Smooth muscle cell (in vitro differentiated cells): ENCODE measurements at regions not wholly inside any gene's neighbourhood (a gene's known extent, or its start where the extent isn't known, plus 50 kb on each side); places are given as distances from the start of the nearest gene placed in this dataset.

Experiments used
- DNase-seq: peaks from one replicate; lab custom pipeline; 2025; ENCODE audit not compliant: unreplicated experiment; lab: John Stamatoyannopoulos, UW
- H2AFZ ChIP-seq: fragments of 200-600 bp; sonication (generic); 2 replicates; pipeline ENCODE4 v1.6.0; 2016; ENCODE audit warnings: antibody characterized with exemption, low read depth, mild to moderate bottlenecking
- H3F3A ChIP-seq: fragments of 200-600 bp; sonication (generic); 2 replicates; pipeline ENCODE4 v1.6.0; 2017; ENCODE audit warnings: antibody characterized with exemption, low read depth
- H3K27ac ChIP-seq: fragments of 200-600 bp; sonication (generic); 2 replicates; pipeline ENCODE4 v1.5.1; 2016; ENCODE audit warnings: low read depth, mild to moderate bottlenecking
- H3K27me3 ChIP-seq: fragments of 200-600 bp; sonication (generic); 2 replicates; pipeline ENCODE4 v1.6.1; 2016; ENCODE audit warnings: low read depth, mild to moderate bottlenecking
- H3K36me3 ChIP-seq: fragments of 200-600 bp; sonication (generic); 2 replicates; pipeline ENCODE4 v1.5.1; 2016; ENCODE audit warnings: low read depth
- H3K4me1 ChIP-seq: fragments of 200-600 bp; sonication (generic); 2 replicates; pipeline ENCODE4 v1.5.1; 2016; ENCODE audit warnings: low read depth
- H3K4me2 ChIP-seq: fragments of 200-600 bp; sonication (generic); 2 replicates; pipeline ENCODE4 v1.6.0; 2016; ENCODE audit warnings: mild to moderate bottlenecking
- H3K4me3 ChIP-seq: fragments of 200-600 bp; sonication (generic); 2 replicates; pipeline ENCODE4 v1.5.1; 2016; ENCODE audit warnings: mild to moderate bottlenecking
- H3K79me2 ChIP-seq: fragments of 200-600 bp; sonication (generic); 2 replicates; pipeline ENCODE4 v1.6.0; 2016; ENCODE audit warnings: low read depth, mild to moderate bottlenecking
- H3K9ac ChIP-seq: fragments of 200-600 bp; sonication (generic); 2 replicates; pipeline ENCODE4 v1.6.0; 2016; ENCODE audit warnings: low read depth
- H3K9me3 ChIP-seq: fragments of 200-600 bp; sonication (generic); replicated peaks from 2 replicates; pipeline ENCODE4 v1.5.1; 2016; ENCODE audit warnings: low read depth
- H4K20me1 ChIP-seq: fragments of 200-600 bp; sonication (generic); 2 replicates; pipeline ENCODE4 v1.6.0; 2016; ENCODE audit warnings: low read depth
- CTCF ChIP-seq: fragments of 200-600 bp; sonication (generic); IDR thresholded peaks from 2 replicates; pipeline ENCODE4 v1.5.1; 2017; ENCODE audit warnings: borderline replicate concordance, mild to moderate bottlenecking, antibody characterized with exemption; ENCODE audit not compliant: insufficient read depth, poor library complexity, severe bottlenecking
- WGBS: methylation state at CpG from one replicate; pipeline ENCODE4 v1.1.7; 2016; ENCODE audit warnings: low lambda C conversion rate; 5-methylcytosine and 5-hydroxymethylcytosine counted together

GRCh38 chr10:89153971-89154370 is 53.1 kb downstream of the CH25H start:
- no peak for TF ChIP-seq CTCF
- 88% methylated on average over 1 of the region's 1 CpG for WGBS
- Histone ChIP-seq H3K4me2 (no peak overlapping the region), H3K4me1 (no peaks in the 10 kb centered on the region), H3K36me3 (no peaks in the 10 kb centered on the region), H3K27me3 (peaks cover 20% of the 10 kb centered on the region), H3K4me3 (no peak overlapping the region), H3K27ac (no peak overlapping the region), H3K9ac (no peak overlapping the region), H4K20me1 (no peaks in the 10 kb centered on the region), H3K79me2 (no peaks in the 10 kb centered on the region), H2AFZ (no peak overlapping the region), H3F3A (no peaks in the 10 kb centered on the region), H3K9me3 (no peaks in the 10 kb centered on the region)
- no peak for DNase-seq

- Histone ChIP-seq H3K4me3 (no peak overlapping the region), H4K20me1 (no peaks in the 10 kb centered on the region), H3K27me3 (peaks cover 20% of the 10 kb centered on the region), H3K27ac (no peak overlapping the region), H2AFZ (no peak overlapping the region), H3K79me2 (no peaks in the 10 kb centered on the region), H3F3A (no peaks in the 10 kb centered on the region), H3K9me3 (no peaks in the 10 kb centered on the region), H3K36me3 (no peaks in the 10 kb centered on the region), H3K4me2 (no peak overlapping the region), H3K4me1 (no peaks in the 10 kb centered on the region), H3K9ac (no peak overlapping the region)
- no peak for DNase-seq
- no peak for TF ChIP-seq CTCF
- 93% methylated on average over 3 of the region's 3 CpGs for WGBS
Observed at GRCh38 chr10:89153116-89153515, 54.0 kb downstream of the CH25H start.

GRCh38 chr10:89151857-89152256 is 55.3 kb downstream of the CH25H start:
- H2AFZ ChIP-seq, result no peak overlapping the region
- H3K9me3 ChIP-seq, result no peaks in the 10 kb centered on the region
- H3K4me2 ChIP-seq, result no peak overlapping the region
- H3K4me3 ChIP-seq, result no peak overlapping the region
- H4K20me1 ChIP-seq, result no peaks in the 10 kb centered on the region
- H3F3A ChIP-seq, result no peaks in the 10 kb centered on the region
- H3K36me3 ChIP-seq, result no peaks in the 10 kb centered on the region
- H3K27ac ChIP-seq, result no peak overlapping the region
- no peak for DNase-seq
- 94% methylated on average over 2 of the region's 2 CpGs for WGBS
- TF ChIP-seq CTCF, result no peak
- no peaks in the 10 kb centered on the region for H3K79me2 ChIP-seq
- H3K4me1 ChIP-seq, result no peaks in the 10 kb centered on the region
- H3K27me3 ChIP-seq, result peaks cover 20% of the 10 kb centered on the region
- no peak overlapping the region for H3K9ac ChIP-seq

GRCh38 chr10:89148061-89148460 is 59.1 kb downstream of the CH25H start:
- no peak for TF ChIP-seq CTCF
- H3K9me3 ChIP-seq, result no peaks in the 10 kb centered on the region
- no peaks in the 10 kb centered on the region for H3K79me2 ChIP-seq
- no peaks in the 10 kb centered on the region for H3K4me1 ChIP-seq
- H3K4me2 ChIP-seq, result no peak overlapping the region
- H4K20me1 ChIP-seq, result no peaks in the 10 kb centered on the region
- H3K36me3 ChIP-seq, result no peaks in the 10 kb centered on the region
- no peak overlapping the region for H3K4me3 ChIP-seq
- H3K9ac ChIP-seq, result no peak overlapping the region
- DNase-seq, result no peak
- no peak overlapping the region for H3K27ac ChIP-seq
- 88% methylated on average over 5 of the region's 5 CpGs for WGBS
- no peaks in the 10 kb centered on the region for H3F3A ChIP-seq
- no peak overlapping the region for H2AFZ ChIP-seq
- peaks cover 19% of the 10 kb centered on the region for H3K27me3 ChIP-seq
